H54 (cell line): ENCODE measurements at regions not wholly inside any gene's neighbourhood (a gene's known extent, or its start where the extent isn't known, plus 50 kb on each side); places are given as distances from the start of the nearest gene placed in this dataset.

Experiments used
- DNase-seq: peaks from one replicate; pipeline ENCODE4 v3.0.0; 2011; ENCODE audit warnings: low spot score, mixed read lengths; ENCODE audit not compliant: insufficient read length
- FAIRE-seq: peaks from 3 replicates; lab custom pipeline; 2011; peaks lifted over from hg19 to GRCh38; lab: Jason Lieb, UNC
- POLR2A ChIP-seq: IDR thresholded peaks from 2 replicates; pipeline ENCODE4 v1.6.1; 2011; ENCODE audit warnings: low read depth, mild to moderate bottlenecking, low read length

GRCh38 chr12:62146318-62146717, 113.9 kb upstream of the USP15 start:
- FAIRE-seq (no peak), DNase-seq (no peak)
- TF ChIP-seq POLR2A, result no peak

- FAIRE-seq, result no peak
- no peak for TF ChIP-seq POLR2A
These were observed 102.2 kb upstream of the USP15 start for GRCh38 chr12:62158013-62158412.

GRCh38 chr12:62158461-62159360, 101.5 kb upstream of the USP15 start:
- no peak for TF ChIP-seq POLR2A
- DNase-seq (no peak), FAIRE-seq (no peak)

More at GRCh38 chr12:62158013-62158412, 102.2 kb upstream of the USP15 start:
- no peak for DNase-seq

GRCh38 chr12:62162214-62162613, 98.0 kb upstream of the USP15 start:
- DNase-seq, result no peak
- no peak for FAIRE-seq

GRCh38 chr12:62163368-62163767, 96.8 kb upstream of the USP15 start:
- FAIRE-seq (no peak), DNase-seq (no peak)
- TF ChIP-seq POLR2A, result no peak

More at GRCh38 chr12:62162214-62162613, 98.0 kb upstream of the USP15 start:
- TF ChIP-seq POLR2A, result no peak

GRCh38 chr12:62164036-62164435, 96.2 kb upstream of the USP15 start:
- DNase-seq (no peak), FAIRE-seq (no peak)
- TF ChIP-seq POLR2A, result no peak

GRCh38 chr12:62166525-62166924, 93.7 kb upstream of the USP15 start:
- no peak for FAIRE-seq
- no peak for TF ChIP-seq POLR2A
- DNase-seq, result no peak

GRCh38 chr12:62168411-62168810, 91.8 kb upstream of the USP15 start:
- TF ChIP-seq POLR2A, result no peak
- FAIRE-seq, result no peak
- no peak for DNase-seq

- TF ChIP-seq POLR2A, result no peak
- no peak for FAIRE-seq
- DNase-seq, result no peak
These were observed 90.0 kb upstream of the USP15 start for GRCh38 chr12:62170241-62170640.

GRCh38 chr12:62190689-62191490, 69.3 kb upstream of the USP15 start:
- no peak for FAIRE-seq
- TF ChIP-seq POLR2A, result no peak

GRCh38 chr12:62191491-62192179, 68.6 kb upstream of the USP15 start:
- FAIRE-seq (no peak), DNase-seq (no peak)
- no peak for TF ChIP-seq POLR2A

More at GRCh38 chr12:62190689-62191490, 69.3 kb upstream of the USP15 start:
- DNase-seq, result no peak

- no peak for TF ChIP-seq POLR2A
- FAIRE-seq, result peak; percentile 92
These were observed 67.9 kb upstream of the USP15 start for GRCh38 chr12:62192180-62192902.

GRCh38 chr12:62192903-62193250, 67.3 kb upstream of the USP15 start:
- no peak for FAIRE-seq
- no peak for TF ChIP-seq POLR2A
- DNase-seq, result no peak

More at GRCh38 chr12:62192180-62192902, 67.9 kb upstream of the USP15 start:
- DNase-seq, result peak; percentile 56

- DNase-seq (no peak), FAIRE-seq (no peak)
- TF ChIP-seq POLR2A, result no peak
These were observed 66.2 kb upstream of the USP15 start for GRCh38 chr12:62194031-62194430.
